ENCODE measurements at regions not wholly inside any gene's neighbourhood (a gene's known extent, or its start where the extent isn't known, plus 50 kb on each side); places are given as distances from the start of the nearest gene placed in this dataset.

DNA sequence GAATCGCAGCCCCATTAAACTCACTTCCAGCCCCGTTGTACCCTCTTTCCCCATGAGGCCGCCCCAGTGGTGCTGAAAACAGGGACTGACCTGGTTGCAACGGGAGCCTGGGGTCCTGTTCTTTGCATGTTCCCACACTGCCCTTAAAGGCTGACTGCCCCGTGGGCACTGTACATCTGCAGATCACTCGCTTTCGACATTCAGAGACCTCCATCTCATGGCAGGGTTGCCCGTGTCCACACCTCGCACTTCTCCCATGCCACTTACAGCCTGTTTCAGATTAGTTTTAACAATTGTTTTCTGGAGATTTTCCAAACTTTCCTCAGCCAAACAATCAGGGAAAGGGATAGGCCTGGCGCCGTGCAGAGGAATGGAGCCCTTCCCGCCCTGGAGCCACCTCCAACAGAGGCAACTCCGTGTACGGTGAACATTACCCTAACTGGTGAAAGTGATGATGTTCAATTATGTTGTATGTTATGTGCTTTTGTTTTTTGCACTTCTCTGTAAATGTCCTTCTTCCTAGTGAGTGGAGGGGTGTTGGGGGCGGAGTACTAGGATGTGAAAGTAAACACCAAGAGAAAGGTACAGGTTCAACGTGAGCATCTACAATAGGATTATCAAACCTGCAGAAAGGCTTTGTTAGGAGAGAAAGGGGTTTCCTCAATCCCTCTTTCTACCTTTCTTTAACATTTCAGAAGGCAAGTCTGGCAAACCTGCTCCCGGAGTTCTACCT, 262.8 kb downstream of the FOXO1 start:
- FAIRE-seq = no peak

DNA sequence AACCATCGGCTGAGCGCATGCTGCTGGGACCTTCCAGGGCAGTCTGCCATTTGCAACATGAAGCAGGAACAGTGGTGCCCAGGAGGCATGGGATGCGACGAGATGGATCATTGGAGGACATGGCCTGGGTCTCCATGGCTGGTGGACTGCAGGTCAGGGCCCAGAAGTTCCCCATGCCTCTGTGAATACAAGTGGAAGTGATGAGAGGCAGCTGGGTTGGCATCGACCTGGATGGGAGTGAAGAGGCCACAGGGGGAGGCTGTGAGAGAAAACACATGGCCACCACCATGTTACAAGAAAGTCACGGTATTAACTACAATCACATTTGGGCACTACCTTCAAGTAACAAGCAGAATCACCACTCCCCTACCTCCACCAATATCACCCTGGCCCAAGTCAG, 262.0 kb downstream of the FOXO1 start:
- FAIRE-seq = no peak

DNA sequence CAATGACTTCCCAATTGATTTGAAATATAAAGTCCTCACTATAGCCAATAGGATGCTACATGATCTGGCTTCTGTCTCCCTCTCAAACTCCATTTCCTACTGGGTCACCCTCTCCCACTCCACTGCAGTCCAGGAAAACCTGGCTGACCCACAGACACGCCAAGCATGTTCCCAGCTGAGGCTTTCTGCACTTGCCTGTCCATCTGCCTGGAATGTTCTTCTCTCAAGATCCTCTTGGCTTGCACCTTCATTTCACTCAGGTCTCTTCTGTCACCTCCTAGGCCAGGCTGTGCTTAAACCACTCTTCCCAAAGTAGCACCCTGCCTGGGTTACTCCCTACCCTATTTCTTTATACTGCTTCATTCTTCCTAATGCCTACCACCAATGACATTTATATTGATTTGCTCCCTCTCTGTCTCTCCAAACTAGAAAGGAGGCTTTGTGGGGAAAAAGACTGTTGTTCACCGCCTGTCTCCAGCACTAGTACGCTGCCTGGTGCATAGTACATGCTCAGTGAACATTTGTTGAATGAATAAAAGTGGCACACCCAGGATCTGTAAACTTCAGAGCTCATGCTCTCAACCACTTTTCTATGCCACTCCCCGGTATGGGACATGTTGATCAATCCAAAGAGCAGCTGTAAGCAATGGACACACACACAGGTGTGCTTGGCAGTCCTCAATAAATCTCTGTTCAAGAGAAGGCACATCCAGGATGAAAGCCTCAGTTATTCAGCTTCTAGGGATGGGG, 261.3 kb downstream of the FOXO1 start:
- FAIRE-seq = no peak

GRCh38 chr13:40406405-40407120, 259.9 kb downstream of the FOXO1 start:
- FAIRE-seq = no peak

- FAIRE-seq = no peak
Measured at GRCh38 chr13:40407567-40407966, 258.9 kb downstream of the FOXO1 start.

- FAIRE-seq = no peak
Measured at GRCh38 chr13:40408602-40409001, 257.8 kb downstream of the FOXO1 start.

DNA sequence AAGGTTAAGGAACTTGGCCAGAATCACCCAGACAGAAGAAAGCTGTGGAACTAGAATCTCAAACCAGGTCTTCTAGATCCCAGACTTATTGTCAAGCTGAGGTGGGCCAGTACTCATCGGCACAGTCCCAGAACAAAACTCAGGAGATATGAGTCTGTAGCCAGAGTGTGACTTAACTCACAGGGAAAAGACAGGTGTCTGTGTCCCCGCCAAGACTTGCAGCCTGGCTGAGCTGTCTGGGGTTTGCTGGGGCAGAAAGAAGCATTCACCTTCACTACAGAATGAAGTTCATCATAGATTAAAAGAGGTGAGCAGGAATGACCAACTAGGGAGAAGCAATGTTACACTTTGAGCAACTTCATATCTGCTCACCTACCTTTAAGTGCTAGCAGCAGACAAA, 257.2 kb downstream of the FOXO1 start:
- no peak for FAIRE-seq

DNA sequence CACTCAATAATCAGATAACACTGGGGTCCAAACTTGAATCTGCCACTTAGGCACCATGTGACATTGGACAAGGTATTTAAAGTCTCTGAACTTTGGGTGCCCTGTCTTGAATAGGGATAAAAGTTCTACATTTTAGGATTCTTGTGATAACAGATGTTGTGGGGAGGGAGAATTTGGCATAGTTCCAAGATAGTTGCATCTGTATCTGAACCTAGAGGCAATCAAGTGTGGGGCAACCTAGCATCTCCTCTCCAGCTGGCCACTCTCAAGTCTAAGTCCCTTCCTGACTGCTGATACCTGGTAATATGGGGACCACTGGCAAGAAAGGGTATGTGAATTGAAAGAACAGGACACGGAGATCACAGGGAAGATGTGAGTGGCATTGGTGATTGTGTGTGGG, 256.1 kb downstream of the FOXO1 start:
- no peak for FAIRE-seq

DNA sequence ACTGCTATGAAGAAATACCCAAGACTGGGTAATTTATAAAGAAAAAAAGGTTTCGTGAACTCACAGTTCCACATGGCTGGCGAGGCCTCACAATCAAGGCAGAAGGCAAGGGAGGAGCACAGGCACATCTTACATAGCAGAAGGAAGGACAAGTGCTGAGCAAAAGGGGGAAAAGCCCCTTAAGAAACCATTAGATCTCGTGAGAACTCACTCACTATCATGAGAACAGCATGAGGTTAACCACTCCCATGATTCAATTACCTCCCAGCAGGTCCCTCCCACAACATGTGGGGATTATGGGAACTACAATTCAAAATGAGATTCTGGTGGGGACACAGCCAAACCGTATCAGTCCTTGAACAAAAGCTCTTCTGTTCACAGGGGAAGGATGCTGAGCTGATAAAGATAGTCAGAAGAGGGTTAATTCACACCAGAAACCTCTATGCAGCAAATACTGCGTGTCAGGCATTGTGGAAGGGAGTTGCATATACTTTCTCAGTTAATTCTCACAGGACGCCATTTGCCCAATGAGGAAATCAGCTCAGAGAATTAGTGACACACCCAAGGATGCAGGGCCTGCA, 246.2 kb downstream of the FOXO1 start:
- FAIRE-seq = no peak

DNA sequence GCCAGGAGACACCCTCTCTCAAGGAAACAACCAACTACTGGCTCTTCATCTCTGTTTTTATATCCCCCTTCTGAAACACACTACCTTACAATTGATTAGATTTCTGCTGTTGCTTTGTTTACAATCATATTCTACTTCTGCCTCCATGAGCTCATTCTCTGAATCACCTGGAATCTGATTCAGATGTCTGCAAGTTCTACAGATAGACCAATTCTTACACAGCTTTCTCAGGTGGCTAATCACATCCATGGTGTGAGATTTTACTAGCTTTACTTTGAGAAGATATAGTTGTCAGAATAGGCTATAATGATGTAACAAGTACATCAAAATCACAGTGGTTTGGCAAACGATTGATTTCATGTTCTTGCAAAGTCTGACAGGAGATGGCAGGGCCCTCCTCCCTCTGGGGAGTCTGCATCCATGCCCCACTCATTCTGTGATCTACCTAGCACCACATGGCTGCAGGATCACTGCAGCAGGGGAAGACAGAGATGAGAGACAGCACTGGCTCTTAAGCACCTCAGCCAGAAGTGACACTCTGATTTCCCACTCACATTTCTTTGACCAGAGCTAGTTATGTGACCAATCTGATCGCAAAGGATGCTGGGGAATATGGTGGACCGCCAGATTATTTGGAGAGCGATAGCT, 243.7 kb downstream of the FOXO1 start:
- FAIRE-seq = no peak

DNA sequence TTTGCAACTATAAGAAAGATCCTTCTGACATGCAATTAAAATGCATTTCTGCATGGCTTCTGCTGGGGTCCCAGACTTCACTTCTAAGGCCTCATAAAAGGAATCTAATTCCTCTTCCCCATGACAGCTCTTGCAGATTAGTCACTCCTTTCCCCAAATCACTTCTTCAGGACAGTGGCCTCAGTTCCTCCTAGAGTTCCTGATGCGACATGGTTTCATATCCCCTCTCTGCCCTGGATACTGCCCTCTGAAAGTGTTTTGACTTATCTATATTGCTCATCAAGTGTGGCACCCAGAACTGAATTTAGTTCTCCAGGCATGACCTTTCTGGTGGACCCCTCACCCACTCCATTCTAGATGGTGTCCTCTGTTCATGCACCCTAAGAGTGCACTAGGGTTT, 238.1 kb downstream of the FOXO1 start:
- no peak for FAIRE-seq

GRCh38 chr13:40429706-40430545, 236.5 kb downstream of the FOXO1 start:
- FAIRE-seq = no peak

DNA sequence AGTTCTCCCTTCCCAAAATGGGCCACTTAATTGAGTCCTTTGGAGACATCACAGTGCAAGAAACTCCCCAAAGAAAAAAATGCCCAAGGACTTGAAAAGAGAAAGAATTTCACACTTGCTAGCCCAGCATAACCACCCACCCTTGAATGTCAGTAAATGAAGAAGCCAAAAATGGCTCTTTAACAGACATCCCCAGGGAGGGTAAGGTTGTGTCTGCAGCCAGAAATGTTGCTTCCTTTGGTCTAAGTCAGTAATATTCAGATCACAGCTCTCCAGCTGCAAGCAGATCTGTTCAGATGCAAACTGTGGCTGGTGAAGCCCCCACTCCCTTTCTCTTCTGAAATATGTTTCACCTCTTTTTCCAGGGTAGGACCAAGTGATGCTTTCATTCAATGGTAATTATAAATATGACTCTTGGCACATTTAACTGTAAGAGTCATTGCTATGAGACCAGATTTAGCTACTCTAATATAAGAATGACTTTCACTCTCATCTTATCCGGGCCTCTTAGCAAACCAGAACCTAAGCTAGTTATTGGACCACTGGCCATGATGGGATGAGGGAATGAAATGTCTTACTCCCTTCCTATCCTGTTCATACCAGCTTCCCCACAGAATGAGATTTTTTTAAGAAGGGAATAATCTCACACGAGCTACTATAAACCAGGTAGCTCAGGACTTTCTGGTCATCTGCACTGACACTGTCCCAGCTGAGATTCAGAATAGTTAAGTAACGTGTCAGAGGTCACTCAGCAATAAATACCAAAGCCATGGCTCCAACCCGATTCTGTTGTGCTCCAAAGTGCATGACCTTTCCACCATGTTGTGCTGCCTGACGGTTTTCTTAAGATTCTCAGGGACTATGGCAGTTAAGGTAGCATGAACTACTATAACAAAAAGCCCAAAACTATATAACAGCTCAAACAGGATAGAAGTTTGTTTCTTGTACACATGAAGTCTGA, 234.1 kb downstream of the FOXO1 start:
- no peak for FAIRE-seq

DNA sequence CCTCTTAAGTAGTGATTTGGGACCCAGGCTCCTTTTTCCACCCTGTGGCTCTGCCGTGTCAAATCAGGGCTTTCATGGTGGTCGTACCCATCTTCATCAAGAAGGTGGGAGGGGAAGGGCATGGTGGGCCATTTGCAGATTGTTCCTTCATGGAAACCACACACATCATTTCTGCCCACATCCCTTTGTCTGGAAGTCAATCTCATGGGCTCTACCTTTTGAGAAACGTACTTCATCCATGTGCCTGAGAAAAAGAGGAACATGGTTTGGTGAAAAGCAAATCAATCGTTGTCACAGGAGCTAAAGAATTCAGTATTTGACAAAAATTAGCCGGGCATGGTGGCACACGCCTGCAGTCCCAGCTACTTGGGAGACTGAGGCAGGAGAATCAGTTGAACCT, 233.4 kb downstream of the FOXO1 start:
- FAIRE-seq = no peak

- no peak for FAIRE-seq
Measured at GRCh38 chr13:40433577-40433976, 232.9 kb downstream of the FOXO1 start.

GRCh38 chr13:40434516-40435397, 231.7 kb downstream of the FOXO1 start:
- FAIRE-seq = no peak

DNA sequence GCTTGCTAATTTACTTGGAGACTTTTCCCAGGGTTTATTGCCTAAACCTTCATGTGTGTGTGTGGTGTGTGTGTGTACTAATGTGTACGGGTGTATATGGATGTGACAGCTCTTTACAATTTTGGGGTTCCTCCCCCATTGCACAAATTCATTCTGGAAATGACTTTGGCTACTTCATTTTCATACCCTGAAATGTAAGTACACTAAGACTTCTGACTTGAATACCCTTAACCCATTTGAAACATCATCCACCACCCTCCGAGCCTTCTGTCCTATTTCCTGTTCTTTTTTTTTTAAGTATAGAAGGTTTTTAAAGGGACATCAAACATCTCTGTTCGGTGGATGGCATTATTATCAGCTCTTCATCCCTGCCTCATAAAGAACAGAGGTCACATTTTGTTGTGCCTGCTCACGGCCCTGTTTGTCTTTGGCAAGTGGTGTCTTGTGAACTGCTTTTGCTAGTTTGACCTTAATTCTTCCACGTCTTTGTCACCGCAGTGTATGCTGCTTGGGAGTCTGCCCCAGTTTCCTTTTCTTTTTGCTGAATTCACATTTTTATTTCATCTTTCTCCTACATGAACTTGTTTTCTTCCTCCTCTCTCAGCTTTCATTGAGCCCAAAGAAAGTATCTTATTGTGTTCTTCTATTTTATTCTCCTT, 228.3 kb downstream of the FOXO1 start:
- no peak for FAIRE-seq

- FAIRE-seq = no peak
Measured at GRCh38 chr13:40438999-40439797, 227.2 kb downstream of the FOXO1 start.
